ENCODE measurements at regions not wholly inside any gene's neighbourhood (a gene's known extent, or its start where the extent isn't known, plus 50 kb on each side); places are given as distances from the start of the nearest gene placed in this dataset.

DNA sequence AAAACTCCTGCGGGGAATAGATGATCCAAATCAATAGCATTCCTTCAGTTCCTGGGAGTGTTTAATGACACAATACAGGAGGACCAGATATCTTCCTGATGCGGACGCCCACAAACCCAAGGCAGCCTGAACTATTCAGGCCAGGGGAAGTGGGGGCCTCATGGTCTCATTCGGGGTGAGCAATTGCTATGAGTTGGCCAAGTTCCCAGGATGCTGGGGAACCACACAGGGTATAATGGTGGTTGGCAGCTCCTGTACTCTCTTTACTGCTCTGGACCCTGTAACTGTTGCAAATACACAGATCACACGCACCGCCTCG is 401.2 kb downstream of the IRS2 start:
- H3K4me3 Mint-ChIP-seq, result no peak overlapping the region

GRCh38 chr13:109384491-109385241 is 401.7 kb downstream of the IRS2 start:
- H3K27me3 Mint-ChIP-seq (ENCODE audit: low read depth), result no peaks in the 10 kb centered on the region
- H3K4me1 Mint-ChIP-seq, result peaks cover 2% of the 10 kb centered on the region; the same call in 1 of the 2 replicates
- H3K36me3 Mint-ChIP-seq, result no peaks in the 10 kb centered on the region
- ATAC-seq (no peak), DNase-seq (ENCODE audit: low spot score) (no peak)
- no peak overlapping the region for H3K4me3 Mint-ChIP-seq
- H3K27ac Mint-ChIP-seq, result no peak overlapping the region
- H3K9me3 Mint-ChIP-seq, result no peaks in the 10 kb centered on the region
- ChIA-PET POLR2A (interaction anchor here (0.7 kb wide), 1 partner anchor 423 kb away, joined by 5 read pairs; no protein-coding TSS in a partner anchor), CTCF (interaction anchor here (0.7 kb wide), 1 partner anchor 320 kb away, joined by 3 read pairs; no protein-coding TSS in a partner anchor)
- TF ChIP-seq SOX15 (CRISPR knock-in tag; IDR thresholded peaks at IDR 0.05) (no peak), ZNF423 (CRISPR knock-in tag; IDR thresholded peaks at IDR 0.05) (no peak), ESRRA (CRISPR knock-in tag; IDR thresholded peaks at IDR 0.05; ENCODE audit: borderline replicate concordance) (no peak), AFF4 (CRISPR knock-in tag; IDR thresholded peaks at IDR 0.05; ENCODE audit: borderline replicate concordance) (no peak), SMAD3 (CRISPR knock-in tag; IDR thresholded peaks at IDR 0.05; ENCODE audit: borderline replicate concordance) (no peak), ZMAT4 (CRISPR knock-in tag; IDR thresholded peaks at IDR 0.05) (no peak), STAT6 (CRISPR knock-in tag; conservative IDR thresholded peaks at IDR 0.05; ENCODE audit: low read depth) (no peak)

More for the DNA sequence above, 401.2 kb downstream of the IRS2 start:
- TF ChIP-seq TEAD4 (CRISPR knock-in tag; IDR thresholded peaks at IDR 0.05), result no peak
- TF ChIP-seq TCF7 (CRISPR knock-in tag; IDR thresholded peaks at IDR 0.05; ENCODE audit: low read depth), result no peak
- no peak for TF ChIP-seq ZNF232 (CRISPR knock-in tag; IDR thresholded peaks at IDR 0.05)
- TF ChIP-seq HMGXB4 (CRISPR knock-in tag; IDR thresholded peaks at IDR 0.05), result no peak
- no peak for TF ChIP-seq E2F4 (CRISPR knock-in tag; IDR thresholded peaks at IDR 0.05; ENCODE audit: borderline replicate concordance, low read depth)
- no peak for TF ChIP-seq GTF2I (CRISPR knock-in tag; conservative IDR thresholded peaks at IDR 0.05)
- no peak for TF ChIP-seq ZNF671 (CRISPR knock-in tag; IDR thresholded peaks at IDR 0.05)
- TF ChIP-seq ZNF263 (CRISPR knock-in tag; IDR thresholded peaks at IDR 0.05; ENCODE audit: low read depth), result no peak
- no peak for TF ChIP-seq GRHL2 (CRISPR knock-in tag; IDR thresholded peaks at IDR 0.05; ENCODE audit: insufficient replicate concordance, severe bottlenecking)
- TF ChIP-seq NFYB (CRISPR knock-in tag; conservative IDR thresholded peaks at IDR 0.05; ENCODE audit: low read depth), result no peak
- TF ChIP-seq, protein P1, sequence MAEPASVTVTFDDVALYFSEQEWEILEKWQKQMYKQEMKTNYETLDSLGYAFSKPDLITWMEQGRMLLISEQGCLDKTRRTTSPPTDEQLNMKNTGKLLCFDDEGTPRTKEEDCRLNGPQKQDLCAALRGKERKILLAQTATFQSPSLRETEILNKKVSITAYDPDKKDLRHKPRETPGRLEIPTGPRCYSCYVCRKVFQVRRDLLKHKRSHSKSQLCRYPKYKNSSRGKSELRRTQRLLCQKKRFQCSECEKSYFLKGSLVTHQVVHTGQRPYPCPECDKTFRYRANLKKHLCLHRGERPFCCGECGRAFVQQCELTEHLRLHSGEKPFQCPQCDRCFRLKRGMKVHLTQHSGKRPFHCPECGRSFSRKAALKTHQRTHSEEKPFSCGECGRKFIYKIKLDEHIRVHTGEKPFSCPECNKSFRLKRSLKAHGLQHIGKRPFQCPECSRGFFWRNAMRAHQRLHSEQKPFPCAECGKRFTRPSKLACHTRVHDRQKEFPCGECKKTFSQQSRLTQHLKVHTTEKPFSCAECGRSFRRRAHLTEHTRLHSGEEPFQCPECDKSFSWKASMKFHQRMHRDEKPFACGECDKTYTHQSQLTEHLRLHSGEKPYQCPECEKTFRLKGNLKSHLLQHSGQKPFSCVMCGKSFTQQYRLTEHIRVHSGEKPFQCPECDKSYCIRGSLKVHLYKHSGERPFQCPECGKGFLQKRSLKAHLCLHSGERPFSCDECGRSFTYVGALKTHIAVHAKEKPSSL (CRISPR knock-in tag; conservative IDR thresholded peaks at IDR 0.05), result no peak
- no peak for TF ChIP-seq ZSCAN18 (CRISPR knock-in tag; IDR thresholded peaks at IDR 0.05)
- ATAC-seq (no peak), DNase-seq (ENCODE audit: low spot score) (no peak)
- H3K27me3 Mint-ChIP-seq (ENCODE audit: low read depth), result no peaks in the 10 kb centered on the region
- H3K9me3 Mint-ChIP-seq, result no peaks in the 10 kb centered on the region
- POLR2A ChIA-PET, result no interaction called here
- H3K27ac Mint-ChIP-seq, result no peak overlapping the region
- peaks cover 4% of the 10 kb centered on the region; the same call in 1 of the 2 replicates for H3K4me1 Mint-ChIP-seq
- no peaks in the 10 kb centered on the region for H3K36me3 Mint-ChIP-seq
- CTCF ChIA-PET, result interaction anchor here (0.7 kb wide), 1 partner anchor 319 kb away, joined by 3 read pairs; no protein-coding TSS in a partner anchor
